Endothelial cell (in vitro differentiated cells): ENCODE measurements at regions not wholly inside any gene's neighbourhood (a gene's known extent, or its start where the extent isn't known, plus 50 kb on each side); places are given as distances from the start of the nearest gene placed in this dataset.

Experiments used
- DNase-seq: peaks from one replicate; pipeline ENCODE4 v3.0.0; 2021; ENCODE audit warnings: low spot score
- H3K27ac Mint-ChIP-seq: one replicate; pipeline ENCODE4 v1.8.0; 2021; ENCODE audit warnings: mixed read lengths, inconsistent platforms; ENCODE audit not compliant: unreplicated experiment
- H3K27me3 Mint-ChIP-seq: one replicate; pipeline ENCODE4 v1.8.0; 2021; ENCODE audit warnings: mild to moderate bottlenecking, moderate library complexity, mixed read lengths, inconsistent platforms; ENCODE audit not compliant: unreplicated experiment
- H3K36me3 Mint-ChIP-seq: one replicate; pipeline ENCODE4 v1.8.0; 2021; ENCODE audit warnings: mild to moderate bottlenecking, low read depth, mixed read lengths, inconsistent platforms; ENCODE audit not compliant: unreplicated experiment
- H3K4me1 Mint-ChIP-seq: one replicate; pipeline ENCODE4 v1.8.0; 2021; ENCODE audit warnings: mild to moderate bottlenecking, mixed read lengths, inconsistent platforms; ENCODE audit not compliant: unreplicated experiment
- H3K4me3 Mint-ChIP-seq: one replicate; pipeline ENCODE4 v1.8.0; 2021; ENCODE audit warnings: mild to moderate bottlenecking, mixed read lengths, inconsistent platforms; ENCODE audit not compliant: unreplicated experiment
- H3K9me3 Mint-ChIP-seq: one replicate; pipeline ENCODE4 v1.8.0; 2021; ENCODE audit warnings: mixed read lengths, inconsistent platforms; ENCODE audit not compliant: unreplicated experiment
- TF ChIP-seq, protein P1 (sequence below): fragments of 200-600 bp; sonication (generic); IDR thresholded peaks from one replicate; pipeline ENCODE4 v1.5.0; 2021; ENCODE audit warnings: antibody characterized with exemption; ENCODE audit not compliant: unreplicated experiment

DNA sequence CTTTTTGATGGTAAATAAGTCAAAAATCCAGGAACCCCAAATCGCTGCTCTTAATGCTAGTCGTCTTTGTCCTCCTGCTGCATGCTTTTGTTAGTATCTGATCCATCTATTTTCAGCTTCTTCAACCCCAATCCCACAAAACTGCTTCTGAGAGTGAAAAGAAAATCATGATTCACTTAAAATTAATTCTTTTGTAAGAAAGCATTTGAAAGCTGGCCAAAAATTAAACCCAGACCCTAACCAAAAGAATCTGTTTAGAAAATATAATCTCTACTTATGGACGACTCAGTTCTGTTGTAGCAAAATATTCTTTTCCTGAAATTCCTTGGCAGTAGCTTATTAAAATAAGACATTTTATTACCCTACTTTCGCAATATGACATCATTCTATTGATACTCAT lies 443.6 kb upstream of the SYT1 start:
- Mint-ChIP-seq H3K27me3 (no peaks in the 10 kb centered on the region), H3K4me3 (no peak overlapping the region), H3K36me3 (no peaks in the 10 kb centered on the region), H3K9me3 (no peaks in the 10 kb centered on the region), H3K27ac (no peak overlapping the region), H3K4me1 (no peaks in the 10 kb centered on the region)
- DNase-seq = no peak
- TF ChIP-seq, protein P1, sequence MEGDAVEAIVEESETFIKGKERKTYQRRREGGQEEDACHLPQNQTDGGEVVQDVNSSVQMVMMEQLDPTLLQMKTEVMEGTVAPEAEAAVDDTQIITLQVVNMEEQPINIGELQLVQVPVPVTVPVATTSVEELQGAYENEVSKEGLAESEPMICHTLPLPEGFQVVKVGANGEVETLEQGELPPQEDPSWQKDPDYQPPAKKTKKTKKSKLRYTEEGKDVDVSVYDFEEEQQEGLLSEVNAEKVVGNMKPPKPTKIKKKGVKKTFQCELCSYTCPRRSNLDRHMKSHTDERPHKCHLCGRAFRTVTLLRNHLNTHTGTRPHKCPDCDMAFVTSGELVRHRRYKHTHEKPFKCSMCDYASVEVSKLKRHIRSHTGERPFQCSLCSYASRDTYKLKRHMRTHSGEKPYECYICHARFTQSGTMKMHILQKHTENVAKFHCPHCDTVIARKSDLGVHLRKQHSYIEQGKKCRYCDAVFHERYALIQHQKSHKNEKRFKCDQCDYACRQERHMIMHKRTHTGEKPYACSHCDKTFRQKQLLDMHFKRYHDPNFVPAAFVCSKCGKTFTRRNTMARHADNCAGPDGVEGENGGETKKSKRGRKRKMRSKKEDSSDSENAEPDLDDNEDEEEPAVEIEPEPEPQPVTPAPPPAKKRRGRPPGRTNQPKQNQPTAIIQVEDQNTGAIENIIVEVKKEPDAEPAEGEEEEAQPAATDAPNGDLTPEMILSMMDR = no peak

- Mint-ChIP-seq H3K9me3 (no peaks in the 10 kb centered on the region), H3K4me1 (no peaks in the 10 kb centered on the region), H3K27me3 (no peaks in the 10 kb centered on the region), H3K27ac (no peak overlapping the region), H3K36me3 (no peaks in the 10 kb centered on the region), H3K4me3 (no peak overlapping the region)
- TF ChIP-seq, protein P1 = no peak
- DNase-seq = no peak
Measured at GRCh38 chr12:78430551-78430950, 434.0 kb upstream of the SYT1 start.

GRCh38 chr12:78431931-78432330 lies 432.6 kb upstream of the SYT1 start:
- Mint-ChIP-seq H3K4me1 (no peaks in the 10 kb centered on the region), H3K9me3 (no peaks in the 10 kb centered on the region), H3K4me3 (no peak overlapping the region), H3K36me3 (no peaks in the 10 kb centered on the region), H3K27me3 (no peaks in the 10 kb centered on the region), H3K27ac (no peak overlapping the region)
- TF ChIP-seq, protein P1 = no peak
- no peak for DNase-seq

DNA sequence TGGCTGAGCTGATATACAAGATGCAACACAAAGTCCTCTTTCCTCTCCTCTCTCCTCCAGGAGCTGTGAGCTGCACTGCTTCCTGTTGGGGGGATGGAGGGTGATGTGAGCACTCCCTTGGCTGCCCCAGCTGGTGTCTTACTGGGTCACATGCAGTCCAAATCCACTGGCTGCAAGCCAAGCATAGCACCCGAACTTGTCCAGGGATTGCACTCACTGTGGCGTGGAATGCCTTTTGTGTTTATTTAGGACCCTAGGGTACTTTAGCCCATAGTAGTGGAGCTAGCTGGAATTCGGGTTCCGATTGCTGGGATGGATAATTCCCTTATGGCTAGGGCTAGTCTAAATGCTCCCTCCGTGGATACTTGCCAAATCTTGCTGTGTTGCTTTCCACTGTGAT lies 424.9 kb upstream of the SYT1 start:
- Mint-ChIP-seq H3K27me3 (peaks cover 4% of the 10 kb centered on the region), H3K4me3 (no peak overlapping the region), H3K27ac (no peak overlapping the region), H3K9me3 (no peaks in the 10 kb centered on the region), H3K36me3 (no peaks in the 10 kb centered on the region), H3K4me1 (no peaks in the 10 kb centered on the region)
- TF ChIP-seq, protein P1 = no peak
- peak; percentile 3 for DNase-seq

- Mint-ChIP-seq H3K4me3 (no peak overlapping the region), H3K9me3 (no peaks in the 10 kb centered on the region), H3K27ac (no peak overlapping the region), H3K4me1 (no peaks in the 10 kb centered on the region), H3K36me3 (no peaks in the 10 kb centered on the region), H3K27me3 (peaks cover 4% of the 10 kb centered on the region)
- no peak for DNase-seq
- TF ChIP-seq, protein P1 = no peak
Measured at GRCh38 chr12:78441737-78442453, 422.7 kb upstream of the SYT1 start.
